ENCODE measurements at regions not wholly inside any gene's neighbourhood (a gene's known extent, or its start where the extent isn't known, plus 50 kb on each side); places are given as distances from the start of the nearest gene placed in this dataset.

DNA sequence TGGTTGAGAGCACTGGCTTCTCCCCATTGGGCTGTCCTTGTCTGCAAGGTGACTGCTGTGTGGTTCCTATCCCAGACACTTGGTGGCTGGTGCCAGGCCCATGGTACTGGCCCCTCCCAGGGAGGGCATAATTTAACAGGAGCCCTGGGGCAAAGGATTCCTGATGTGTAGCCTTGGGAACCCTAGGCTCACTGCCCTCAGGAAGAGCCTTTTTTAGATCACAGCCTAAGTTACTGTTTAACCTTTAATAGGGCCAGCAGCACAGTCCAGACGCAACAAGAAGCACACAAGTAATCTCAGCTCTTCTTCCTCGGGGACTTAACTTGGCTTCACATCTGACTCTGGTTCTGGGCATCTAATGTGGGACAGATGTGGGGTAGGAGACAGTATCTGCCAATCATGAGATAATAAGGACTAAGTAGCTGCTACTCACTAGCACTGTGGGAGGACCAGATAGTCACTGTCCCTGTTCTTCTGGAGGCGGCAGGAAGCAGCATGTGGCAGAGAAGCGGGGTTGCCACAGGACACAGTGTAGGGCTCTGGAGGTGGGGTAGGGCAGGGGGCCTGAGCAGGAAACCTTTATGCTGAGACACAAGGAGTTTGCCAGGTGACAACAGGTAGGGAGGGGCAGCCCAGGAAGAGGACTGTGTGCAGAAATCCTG, 136.3 kb downstream of the TMEM17 start:
- DNase-seq (ENCODE audit: low read depth): no peak

DNA sequence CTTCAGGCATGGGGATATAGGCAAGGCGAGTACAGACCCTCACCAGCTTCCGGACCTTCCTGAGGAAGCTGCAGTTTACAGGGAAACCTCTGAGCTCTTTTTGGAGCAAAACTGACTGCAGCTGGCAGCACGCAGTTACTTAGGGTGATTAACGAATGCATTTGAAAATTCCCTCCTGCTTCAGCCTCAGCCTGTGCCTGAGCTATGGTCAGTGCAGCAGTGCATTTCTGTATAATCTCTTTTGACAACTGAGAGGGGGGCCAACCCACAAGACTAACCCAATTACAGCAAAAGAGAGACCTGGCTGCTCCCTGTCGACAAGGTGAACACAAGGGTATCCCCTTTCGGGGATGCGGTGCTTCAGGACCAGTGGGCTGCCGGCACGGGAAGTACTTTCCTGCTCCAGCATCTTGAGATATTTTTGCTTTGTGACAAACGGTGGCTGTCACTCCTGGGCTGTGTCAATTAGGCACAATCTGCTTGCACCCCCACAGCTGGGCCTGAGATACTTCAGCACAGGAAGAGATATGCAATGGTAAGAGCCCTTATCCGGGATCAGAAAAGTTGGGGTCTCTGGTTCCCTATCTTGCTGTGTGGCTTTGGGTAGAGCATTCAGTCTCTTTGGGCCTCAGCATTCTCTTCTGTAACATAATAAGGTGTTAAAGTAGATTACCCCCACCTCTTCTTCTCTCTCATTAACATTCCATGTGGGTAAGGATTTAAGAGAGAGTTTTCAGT, 141.0 kb downstream of the TMEM17 start:
- no peak for DNase-seq (ENCODE audit: low read depth)

DNA sequence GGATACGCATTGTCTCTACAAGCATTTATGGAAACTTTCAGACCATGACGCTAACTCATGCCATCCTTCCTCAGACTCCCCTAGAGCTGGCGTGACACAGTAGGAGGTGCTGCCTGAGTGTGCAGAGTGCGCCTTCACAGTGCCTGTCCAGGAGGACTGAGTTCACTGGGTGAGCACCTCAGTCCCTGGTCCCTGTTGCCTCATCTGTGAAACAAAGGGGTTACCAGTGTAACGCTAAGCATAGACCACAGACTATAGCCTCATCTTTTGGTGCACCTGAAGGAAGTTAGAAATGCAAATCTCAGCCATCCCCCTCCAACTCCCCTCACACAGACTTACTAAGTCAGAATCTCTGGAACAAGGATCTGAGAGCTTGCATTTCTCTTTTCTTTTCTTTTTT, 142.8 kb downstream of the TMEM17 start:
- no peak for DNase-seq (ENCODE audit: low read depth)

DNA sequence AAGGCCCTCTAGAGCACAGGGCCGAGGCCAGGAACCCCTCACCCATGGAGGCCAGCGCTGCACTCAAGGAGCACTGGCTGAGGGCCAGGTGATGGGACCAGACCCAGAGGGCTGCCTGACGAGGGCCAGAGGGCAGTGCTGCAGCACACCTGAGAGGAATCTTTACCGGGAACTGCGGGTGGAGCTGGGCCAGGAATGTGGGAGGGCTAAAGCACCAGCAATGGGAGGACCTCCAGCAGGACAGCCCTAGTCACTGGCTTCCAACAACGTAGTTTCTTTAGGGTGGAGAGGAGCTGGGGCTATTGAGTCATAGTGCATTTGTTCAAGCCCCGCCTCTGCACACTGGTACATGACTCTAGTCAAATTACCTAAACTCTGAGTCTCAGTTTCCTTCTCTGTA, 143.4 kb downstream of the TMEM17 start:
- peak; percentile 7 for DNase-seq (ENCODE audit: low read depth)

DNA sequence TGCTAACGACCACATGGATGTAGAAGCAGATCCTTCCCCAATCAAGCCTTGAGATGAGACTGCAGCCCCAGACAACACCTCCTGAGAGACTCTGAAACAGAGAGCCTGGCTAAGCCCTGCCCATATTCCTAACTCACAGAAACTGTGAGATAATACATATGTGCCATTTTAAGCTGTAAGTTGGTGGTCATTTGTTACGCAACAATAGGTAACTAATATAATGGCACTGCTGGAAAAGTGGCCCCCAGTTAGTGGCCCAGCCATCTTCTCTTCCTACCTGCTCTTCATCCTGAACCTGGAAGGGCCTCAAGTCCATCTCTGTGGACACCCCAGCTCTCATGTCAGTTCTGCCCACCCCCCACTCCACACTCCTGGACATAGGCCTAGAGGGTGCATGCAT, 144.0 kb downstream of the TMEM17 start:
- DNase-seq (ENCODE audit: low read depth): no peak

DNA sequence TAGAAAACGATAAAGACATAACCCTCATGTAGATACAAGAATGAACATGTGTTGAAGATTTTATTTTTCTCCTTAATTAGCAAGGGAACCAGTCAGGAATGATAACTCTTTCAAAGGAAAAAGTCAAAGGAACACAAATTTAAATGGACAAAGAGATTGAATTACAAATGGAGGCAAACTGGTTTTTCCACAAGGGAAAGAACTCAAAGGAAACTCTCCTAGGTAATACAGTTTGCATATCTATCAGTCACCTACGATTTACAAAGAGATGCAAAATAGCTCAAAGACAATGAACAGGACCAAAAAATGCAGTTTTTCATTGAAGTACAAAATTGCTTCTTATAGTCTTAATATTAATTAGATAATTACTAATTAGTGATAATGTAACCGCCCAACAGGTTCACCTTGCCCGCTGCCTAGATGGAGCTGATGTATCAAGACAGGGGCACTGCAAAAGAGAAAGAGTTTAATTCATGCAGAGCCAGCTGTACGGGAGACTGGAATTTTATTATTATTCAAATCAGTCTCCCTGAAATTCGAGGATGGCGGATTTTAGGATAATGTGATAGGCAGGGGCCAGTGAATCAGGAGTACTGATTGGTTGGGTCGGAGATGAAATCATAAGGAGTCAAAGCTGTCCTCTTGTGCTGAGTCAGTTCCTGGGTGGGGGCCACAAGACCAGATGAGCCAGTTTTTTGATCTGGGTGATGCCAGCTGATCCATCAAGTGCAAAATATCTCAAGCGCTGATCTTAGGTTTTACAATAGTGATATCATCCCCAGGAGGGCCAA, 151.0 kb downstream of the TMEM17 start:
- DNase-seq (ENCODE audit: low read depth): peak; percentile 2

DNA sequence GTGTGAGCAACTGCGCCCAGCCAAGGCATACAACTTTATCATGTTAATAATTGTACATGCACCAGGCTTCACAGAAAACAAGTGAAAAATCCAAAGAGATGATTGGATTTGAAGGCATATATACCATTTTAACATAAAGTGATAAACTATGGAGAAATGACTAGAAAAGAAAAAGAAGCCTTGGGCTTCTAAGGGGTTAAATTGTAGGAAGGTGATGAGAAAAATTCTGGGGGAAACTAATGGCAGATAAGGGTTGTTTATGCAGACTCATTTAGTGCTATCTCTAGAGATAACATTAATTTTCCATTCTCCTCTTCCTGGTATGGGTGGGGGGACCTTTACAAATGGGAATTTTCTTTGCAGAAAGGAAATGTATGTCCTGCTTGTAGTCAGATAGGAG, 154.0 kb downstream of the TMEM17 start:
- DNase-seq (ENCODE audit: low read depth): no peak

DNA sequence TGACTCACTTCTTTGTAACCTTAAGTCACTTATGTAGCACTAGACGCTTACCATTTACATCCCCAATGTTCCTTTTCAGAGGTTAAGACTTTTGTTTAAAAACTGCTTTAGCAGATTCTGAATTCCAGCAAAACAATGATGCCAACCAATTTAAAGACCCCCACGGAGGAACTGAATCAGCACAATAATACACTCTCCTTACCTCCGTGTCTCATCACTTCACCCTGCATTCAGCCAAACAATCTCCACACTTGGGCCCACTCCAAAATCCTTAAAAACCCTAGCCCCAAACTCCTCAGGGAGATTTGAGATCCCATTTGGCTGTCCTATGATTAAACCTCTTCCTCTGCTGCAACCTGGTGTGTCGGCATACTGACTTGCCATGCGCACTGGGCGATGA, 153.9 kb downstream of the B3GNT2 start:
- no peak for DNase-seq (ENCODE audit: low read depth)

DNA sequence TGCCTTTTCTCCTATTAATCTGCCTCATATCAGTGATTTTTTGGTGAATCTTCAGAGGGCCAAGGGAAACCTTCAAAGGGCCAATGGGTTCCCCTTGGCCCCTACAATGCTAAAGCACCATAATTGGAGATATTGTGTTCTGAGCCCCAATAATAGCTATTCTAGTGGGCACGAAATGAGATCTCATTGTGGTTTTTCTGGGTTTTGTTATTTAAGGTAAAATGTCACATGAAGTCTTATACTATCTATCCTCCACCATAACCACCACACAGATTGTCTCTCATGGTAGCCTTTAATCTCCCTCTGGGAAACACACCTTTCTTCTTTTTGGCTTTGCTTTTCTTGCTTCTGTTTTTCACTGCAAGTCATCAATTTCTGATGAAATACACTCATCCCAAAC, 152.8 kb downstream of the B3GNT2 start:
- DNase-seq (ENCODE audit: low read depth): no peak

DNA sequence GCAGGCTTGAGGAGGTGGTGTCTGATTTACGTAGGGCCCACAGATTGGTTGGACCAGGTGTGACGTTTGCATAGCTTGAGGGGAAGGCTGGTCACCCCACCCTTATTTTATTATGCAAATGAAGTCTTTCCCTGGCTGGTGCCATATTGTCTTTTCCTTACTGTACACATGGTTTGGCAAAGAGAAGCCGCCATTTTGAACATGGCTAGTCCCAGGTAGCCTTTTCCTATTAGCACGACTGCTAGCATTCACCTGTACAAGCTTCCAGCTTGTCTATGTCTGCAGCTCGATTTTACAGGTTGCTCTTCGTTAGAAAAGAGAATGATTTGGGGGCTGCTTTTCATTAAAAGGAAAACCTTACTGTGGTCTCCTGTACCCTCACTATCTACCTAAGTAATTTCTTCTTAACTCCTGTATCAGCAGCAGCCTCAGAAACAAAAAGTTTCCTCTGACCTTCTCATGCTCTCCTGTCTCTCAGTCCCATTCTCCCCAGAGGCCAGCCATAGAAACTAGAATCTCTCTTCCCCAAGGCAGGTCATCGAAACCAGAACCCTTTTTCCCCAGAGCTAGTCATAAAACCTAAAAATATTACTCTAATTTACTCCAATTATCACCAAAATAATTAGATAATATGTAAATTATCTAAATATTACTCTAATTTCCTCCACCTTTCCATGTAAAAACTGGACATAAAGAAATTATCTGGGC, 151.8 kb downstream of the B3GNT2 start:
- DNase-seq (ENCODE audit: low read depth): no peak

DNA sequence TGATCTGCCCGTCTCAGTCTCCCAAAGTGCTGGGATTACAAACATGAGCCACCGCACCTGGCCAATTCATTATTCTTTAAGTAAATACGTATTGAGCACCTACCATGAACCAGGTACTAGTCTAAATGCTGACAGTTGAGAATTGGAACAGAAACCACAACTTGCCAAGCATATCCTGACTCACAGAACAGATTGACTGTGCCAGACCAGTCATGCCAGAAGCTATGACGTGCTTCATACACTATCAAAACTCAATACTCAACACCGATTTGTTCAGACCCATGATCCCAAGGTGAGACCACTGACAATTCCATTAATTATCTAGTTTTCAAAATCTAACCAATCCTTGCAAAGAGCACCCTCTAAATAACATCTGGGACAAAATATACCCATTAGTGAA, 148.6 kb downstream of the B3GNT2 start:
- DNase-seq (ENCODE audit: low read depth): no peak

DNA sequence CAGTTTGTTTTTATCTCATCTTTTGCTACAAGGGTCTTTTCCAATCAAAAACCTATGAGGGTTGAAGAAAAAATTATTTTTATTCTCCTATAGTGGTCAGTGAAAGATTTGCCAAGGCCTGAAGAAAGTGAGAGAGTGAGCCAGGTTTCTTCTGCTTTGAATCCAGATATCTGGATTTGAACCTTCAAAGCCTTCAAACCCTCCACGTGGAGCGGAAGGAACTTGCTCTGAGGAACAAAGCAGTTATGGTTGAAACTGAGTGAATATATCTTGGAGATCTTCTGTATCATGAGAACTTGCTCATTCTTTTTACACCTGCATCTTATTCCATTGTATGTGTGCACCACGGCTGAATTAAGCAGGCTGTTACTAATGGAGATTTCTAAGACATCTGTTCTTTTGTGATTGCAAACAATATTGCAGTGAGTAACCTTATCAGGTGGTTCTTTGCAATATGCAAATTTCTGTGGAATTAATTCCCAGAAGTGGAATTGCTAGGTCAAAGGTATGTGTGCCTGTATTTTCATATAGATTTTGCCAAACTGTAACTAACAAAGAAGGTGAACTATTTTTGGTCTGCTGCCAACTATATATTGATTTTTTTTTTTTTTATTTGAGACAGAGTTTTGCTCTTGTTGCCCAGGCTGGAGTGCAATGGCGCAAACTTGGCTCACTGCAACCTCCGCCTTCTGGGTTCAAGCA, 147.9 kb downstream of the B3GNT2 start:
- no peak for DNase-seq (ENCODE audit: low read depth)

DNA sequence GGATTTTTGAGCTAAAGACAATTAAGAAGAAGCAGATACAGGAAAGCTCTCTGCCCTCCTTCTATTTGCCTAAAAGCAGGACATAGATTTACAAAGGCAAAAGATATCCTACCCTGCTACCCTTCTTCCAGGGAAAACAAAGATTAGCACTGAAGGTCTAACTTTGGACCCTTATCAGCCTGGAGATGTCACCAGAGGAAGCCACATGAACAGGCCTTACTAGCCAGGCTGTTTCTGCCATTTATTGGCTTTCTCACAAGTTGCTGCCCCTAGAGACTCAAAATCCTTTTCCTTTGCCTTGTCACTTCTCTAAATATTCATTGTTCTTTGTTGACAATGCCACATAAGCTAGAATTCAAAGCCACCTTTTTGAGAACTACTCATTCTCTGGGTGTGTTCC, 147.3 kb downstream of the B3GNT2 start:
- DNase-seq (ENCODE audit: low read depth): no peak

DNA sequence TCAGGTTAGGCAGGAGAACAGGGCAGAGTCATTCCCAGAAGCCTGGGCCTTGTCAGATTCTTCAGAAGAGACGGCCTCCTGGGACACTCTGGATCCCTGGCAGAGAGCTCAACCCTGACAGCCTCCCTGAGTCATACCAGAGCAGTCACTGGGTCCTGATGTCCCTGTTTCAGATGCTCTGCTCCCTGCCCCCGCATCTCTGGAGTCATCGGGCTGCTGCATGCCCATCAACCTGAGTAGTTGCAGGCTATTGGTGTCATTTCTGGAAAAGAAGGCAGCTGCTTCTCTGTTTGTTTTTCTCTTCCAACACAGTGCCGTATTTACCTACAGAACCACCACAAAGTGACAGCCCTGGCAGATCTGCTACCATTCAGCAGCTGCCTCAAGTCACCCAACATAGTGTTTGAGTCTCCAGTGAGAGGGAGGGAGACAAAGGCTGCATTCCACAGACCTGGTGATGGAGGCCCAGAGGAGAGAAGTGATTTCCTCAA, 145.1 kb downstream of the B3GNT2 start:
- peak; percentile 13 for DNase-seq (ENCODE audit: low read depth)

DNA sequence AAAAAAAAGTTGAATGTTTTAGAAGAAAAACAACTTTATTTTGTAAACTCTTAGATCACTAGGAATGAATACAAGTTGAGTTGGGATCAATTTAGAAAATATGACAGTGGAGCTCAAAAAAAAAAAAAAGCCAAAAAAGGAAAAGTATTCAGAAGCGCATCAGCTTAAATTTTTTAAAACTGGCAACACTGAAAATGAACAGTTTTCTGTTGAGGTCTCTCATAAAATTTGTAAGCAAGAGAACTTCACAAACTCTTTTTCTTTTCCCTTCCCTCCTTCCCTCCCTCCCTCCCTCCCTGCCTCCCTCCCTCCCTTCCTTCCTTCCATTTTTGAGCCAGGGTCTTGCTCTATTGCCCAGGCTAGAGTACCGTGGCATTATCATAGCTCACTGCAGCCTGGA, 143.9 kb downstream of the B3GNT2 start:
- DNase-seq (ENCODE audit: low read depth): no peak

DNA sequence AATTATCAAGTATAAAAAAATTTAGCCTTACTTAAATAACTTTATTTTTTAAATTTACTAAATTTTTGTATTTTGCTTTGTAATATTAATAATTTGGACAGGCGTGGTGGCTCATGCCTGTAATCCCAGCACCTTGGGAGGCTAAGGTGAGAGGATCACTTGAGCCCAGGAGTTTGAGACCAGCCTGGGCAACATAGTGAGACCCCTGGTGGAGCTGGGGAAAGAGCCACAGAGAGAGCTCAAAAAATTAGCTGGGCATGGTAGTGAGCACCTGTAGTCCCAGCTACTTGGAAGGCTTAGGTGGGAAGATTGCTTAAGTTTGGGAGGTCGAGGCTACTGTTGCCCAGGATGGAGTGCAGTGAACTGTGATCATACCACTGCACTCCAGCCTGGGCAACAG, 143.5 kb downstream of the B3GNT2 start:
- DNase-seq (ENCODE audit: low read depth): no peak

DNA sequence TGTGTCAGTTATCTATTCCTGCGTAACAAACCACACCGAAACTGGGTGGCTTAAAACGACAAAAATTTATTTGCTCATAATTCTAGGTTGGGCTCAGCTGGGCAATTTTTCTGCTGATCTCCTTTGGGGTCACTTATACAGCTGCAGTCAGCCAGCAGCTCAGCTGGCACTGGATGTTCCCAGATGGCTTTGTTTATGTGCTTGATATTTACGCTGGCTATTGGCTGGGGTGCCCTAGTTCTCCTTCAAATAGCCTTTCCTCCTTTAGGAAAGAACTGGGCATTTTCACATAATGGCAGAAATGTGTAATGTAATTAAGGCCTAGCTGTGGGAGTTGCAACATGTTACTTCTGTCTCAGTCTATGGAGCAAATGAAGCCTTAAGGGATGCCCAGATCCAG, 142.2 kb downstream of the B3GNT2 start:
- DNase-seq (ENCODE audit: low read depth): no peak

DNA sequence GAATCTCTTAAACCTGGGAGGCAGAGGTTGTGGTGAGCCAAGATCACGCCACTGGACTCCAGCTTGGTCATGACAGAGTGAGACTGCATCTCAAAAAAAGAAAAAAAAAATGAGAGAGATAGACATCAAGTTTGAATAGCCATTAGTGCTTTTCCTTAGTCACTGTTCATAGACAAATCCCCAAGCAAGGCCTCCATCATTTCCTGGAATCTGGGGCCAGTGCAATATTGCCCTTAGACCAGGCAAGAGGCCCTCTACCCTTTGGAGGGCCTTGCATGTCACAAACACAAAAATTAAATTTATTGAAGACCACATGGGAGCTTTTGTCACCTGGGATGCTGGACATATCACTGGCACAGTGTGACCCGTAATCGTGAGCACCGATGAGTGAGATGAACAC, 141.5 kb downstream of the B3GNT2 start:
- DNase-seq (ENCODE audit: low read depth): no peak

DNA sequence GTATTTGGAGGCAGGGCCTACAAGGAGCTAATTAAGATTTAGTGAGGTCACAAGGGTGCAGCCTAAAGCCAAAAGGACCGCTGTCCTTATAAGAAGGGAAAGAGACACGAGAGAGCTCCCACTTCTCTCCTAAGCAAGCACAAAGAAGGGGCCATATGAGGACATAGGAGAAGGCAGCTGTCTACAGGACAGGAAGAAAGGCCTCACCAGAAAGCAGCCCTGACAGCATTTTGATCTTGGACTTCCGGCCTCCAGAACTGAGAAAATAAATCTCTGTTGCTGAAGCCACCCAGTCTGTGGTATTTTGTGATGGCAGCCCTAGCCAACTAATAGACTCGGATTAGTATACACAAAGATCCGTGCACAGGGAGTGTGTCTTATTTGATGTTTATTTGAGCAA, 139.7 kb downstream of the B3GNT2 start:
- no peak for DNase-seq (ENCODE audit: low read depth)

DNA sequence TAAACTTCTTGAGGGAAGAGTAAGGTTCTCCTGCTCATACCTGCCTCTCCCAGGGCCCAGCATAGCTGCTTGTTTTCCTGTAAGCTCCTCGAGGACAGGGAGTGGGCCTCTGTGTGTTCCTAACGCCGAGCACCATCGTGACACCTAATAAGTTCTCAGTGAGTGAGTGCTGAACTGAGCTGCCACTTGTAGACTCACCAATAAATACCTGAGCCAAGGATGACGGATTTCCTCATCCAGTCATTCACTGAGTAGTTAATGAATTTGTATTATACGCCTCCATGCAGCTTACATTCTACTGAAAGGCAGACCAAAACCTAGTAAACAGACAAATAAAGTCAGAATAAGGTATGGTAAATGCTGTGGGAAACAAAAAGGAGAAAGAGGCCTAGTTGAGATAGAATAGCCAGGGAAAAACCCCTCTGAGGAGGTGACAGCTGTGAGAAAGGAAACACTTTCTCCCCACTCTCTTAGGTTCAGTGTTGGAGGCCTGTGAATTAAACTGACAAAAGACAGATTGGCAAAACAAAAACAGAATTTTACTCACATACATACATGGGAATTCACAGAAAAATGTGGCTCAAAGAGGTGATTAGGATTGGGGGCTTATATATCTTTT, 138.6 kb downstream of the B3GNT2 start:
- no peak for DNase-seq (ENCODE audit: low read depth)

DNA sequence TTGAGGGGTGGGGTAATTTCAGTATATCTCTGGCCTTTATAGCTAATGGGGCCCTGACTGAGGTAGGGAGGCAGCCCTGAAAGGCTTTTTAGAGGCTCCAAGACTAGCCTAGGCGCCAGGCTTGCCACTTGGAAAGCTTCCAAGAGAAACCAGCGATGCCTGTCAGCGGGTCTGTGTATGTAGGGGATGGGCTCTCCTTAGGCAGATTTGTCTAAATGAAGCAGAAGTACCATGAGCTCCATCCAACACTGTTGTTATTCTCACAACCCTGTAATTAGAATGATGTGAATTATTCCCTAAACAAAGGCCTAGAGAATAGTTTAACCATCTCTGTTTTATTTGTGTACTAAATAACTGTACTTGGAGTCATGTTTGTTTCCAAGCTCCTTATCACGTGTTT, 138.1 kb downstream of the B3GNT2 start:
- no peak for DNase-seq (ENCODE audit: low read depth)

Data from ELR (cell line).